Medulla oblongata (tissue), 1 donor: ENCODE measurements at regions not wholly inside any gene's neighbourhood (a gene's known extent, or its start where the extent isn't known, plus 50 kb on each side); places are given as distances from the start of the nearest gene placed in this dataset.
"Not testable (repeated sequence)": the region's sequence is repeated elsewhere in the genome, so short reads cannot be mapped to it uniquely, and the experiment has no call there.

Source experiments
- DNase-seq: peaks from one replicate; pipeline ENCODE4 v3.0.0-alpha.2; 2015; ENCODE audit errors: extremely low spot score

DNA sequence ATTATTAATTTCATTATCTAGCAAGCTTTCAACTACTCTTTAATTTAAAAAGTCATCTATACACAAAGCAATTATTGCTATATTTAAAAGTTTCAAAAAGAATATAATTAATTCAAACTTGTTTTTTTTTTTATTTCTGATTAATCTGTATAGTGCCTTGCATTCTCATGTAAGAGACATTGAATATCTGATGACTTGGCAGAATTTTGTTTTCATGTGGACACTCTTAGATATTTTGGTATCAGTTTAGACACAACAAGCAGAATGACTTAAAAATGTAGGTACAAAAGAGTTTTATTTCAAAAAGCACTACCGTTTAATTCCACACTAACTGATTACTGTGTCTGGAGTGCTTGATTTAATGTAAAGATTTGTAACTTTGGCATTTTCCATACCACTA lies 1129.6 kb downstream of the PDHA2 start:
- DNase-seq, result no peak

DNA sequence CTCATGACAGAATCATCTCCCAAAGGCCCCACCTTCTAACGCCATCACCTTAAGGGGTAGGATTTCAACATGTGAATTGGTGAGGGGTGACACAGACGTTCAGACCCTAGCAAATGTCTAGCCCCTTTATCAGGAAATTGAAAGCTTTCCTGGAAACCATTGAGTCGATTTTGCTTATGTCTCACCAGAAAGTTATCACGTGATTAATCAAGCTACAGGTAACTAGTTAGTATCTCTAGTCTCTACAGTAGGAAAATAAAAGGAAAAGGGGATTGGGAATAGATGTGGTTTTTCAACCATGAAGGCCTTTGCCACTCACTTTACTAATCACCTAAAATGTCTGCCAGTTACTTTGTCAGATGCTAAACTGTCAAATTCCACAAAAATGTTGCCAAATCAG lies 1133.0 kb downstream of the PDHA2 start:
- no peak for DNase-seq

DNA sequence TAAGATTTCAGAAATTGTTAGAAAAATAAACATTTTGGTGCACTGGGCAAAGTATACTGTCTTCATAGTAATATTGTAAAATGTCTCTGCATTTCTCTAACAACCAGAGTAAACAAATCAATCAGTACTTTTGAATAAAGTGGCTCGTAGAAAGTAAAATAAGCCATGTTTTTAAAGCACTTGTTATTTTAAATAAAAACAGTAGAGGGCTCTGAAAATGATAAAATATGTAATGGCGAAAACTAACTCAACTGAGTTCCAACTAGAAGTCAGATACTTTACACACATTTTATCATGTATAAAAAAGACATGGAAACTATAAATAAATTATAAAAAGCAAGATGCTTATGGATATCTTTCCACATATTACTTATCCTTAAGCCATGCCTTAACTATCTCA lies 1134.4 kb downstream of the PDHA2 start:
- no peak for DNase-seq

DNA sequence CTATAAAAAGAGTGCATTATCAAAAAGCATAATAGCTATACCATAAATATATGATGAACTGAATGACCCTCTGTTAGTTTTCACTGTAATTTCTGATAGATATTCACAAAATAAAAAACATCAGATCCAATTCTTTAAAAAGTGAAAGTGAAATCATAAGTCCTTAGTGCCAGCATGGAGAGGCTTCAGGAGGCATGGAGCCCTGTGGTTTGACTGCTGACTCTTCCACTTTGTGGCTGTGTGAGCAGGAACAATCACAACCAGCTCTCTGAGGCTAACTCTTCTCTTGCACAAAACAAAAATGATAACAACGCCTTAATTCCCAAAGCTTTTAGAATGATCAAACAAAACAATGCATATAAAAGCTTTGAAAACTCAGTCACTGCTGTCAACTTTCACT lies 1143.9 kb downstream of the PDHA2 start:
- no peak for DNase-seq

DNA sequence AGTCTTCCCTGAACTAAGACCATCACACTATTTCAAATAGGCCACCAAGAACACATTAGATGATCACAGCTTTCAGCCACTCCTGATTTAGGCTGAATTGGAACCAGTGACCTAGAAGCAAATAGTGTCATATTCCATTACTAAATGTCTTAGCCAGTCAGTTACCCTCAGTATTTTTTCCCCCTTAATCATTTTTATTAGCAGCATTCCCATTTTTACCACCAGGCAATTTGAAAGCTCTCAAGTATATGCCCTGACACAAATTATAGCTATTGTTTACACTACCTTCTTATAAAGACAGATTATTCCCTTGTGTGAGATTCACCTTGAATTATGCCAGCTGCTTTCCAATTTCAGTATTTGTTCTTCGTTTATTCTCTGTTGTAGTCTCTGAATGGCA lies 1146.9 kb downstream of the PDHA2 start:
- DNase-seq, result no peak

DNA sequence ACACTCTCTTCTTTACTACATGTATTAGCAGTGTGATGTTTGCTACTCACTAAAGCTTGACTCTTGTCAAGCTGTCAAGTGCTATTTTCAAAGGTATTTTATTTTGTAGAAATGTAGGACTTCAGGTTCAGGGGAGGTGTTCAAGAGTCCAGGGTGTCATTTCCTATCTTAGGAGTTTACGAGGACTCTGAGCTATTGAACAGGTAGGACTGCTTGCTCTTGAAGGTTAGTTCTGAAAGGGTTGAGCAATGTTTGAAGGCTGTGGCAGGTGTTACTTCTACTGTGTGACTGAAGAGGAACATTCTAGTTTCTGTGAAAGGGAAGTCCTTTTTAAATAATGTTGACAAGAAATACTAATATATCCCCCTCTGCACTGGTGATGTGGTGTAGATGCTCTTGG lies 1151.2 kb downstream of the PDHA2 start:
- DNase-seq, result no peak

DNA sequence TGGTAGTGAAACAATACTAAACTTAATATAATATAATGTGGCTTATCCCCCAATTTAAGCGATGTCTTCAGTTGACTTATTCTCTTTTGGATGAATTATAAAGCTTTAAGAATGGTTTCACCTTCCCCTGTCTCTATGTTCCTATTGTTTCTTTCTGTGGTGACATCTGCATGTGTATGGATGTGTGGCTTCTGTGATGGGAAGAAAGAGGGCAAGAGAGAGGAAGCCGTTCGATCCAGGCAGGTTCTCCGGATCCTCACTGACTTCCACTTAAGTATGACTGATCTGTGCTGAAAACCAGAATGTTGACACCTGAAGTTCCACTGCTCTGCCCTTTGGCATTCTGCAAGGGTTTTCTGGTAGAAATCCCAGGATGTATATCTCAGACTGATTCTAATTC lies 1150.8 kb downstream of the STPG2 start:
- DNase-seq, result no peak

DNA sequence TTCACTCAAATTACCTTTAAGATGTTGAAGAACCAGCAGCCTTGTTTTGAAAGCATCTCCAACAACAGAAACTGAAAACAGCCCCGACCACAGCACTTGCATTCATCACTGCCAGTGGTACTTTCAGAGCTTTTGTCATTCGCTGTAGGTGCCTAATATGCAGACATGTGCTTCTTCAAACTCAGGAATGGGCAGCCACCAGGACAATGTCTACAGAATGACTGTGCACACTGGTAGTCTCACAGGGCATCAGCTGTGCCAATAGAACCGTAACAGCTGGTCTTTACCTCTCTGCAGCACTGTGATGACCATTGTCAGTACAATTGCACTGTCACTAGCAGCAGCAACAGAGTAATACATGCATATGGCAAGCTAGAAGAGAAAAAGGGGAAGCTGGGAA lies 1149.7 kb downstream of the STPG2 start:
- no peak for DNase-seq

DNA sequence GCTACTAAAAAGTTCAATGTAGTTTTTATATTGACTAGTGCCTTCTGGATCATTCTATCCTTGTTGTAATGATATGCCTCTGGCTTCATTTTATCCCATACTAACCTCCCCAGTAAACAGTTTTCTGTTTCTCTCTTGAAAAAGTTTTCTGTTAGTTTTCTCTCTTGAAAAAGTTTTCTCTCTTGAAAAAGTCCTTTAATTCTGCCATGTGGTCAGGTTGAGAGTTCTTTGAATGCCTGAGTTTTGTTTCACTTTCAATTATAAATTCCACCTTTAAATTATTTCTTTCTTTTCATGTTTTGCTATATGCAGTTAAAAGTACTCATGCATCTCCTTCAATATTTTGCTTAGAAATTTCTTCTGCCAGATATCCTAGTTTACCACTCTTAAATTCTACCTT lies 1139.6 kb downstream of the STPG2 start:
- DNase-seq, result no peak

DNA sequence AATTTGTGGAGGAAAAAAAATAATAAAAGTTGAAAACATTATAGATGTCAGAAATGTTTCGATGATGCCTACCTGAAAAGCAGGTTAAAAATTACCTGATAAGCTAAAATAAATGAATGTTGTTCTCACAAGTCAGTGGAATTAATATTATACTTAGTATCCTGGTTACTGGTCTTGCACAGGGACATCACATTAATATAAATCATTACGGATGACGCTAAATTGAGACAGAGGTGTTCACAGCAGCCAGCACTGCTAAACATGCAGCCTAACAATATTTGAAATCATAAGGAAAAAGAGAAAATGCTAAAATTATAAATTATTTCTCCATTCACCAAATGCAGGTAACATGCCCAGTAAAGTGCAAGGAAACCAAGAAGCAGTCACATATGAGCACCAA lies 1130.0 kb downstream of the STPG2 start:
- no peak for DNase-seq

DNA sequence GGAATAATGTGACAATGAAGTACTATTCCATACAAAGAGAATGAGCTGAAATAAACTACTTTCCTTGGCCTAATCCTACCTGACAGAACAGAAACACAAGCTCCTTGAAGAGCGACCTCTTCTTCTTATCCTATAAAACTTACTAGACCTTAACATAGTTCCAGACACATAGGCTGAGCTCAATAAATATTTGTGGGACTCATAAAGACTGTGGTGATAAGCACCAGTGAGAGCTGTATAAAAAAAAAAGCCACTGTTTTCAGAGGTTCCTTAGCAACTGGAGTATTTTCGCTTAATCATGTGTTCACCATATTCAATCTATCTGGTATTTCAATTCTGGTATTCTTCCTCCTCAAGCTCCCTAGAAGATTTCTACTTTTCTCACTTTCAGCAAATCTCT lies 1129.6 kb downstream of the STPG2 start:
- DNase-seq, result no peak

DNA sequence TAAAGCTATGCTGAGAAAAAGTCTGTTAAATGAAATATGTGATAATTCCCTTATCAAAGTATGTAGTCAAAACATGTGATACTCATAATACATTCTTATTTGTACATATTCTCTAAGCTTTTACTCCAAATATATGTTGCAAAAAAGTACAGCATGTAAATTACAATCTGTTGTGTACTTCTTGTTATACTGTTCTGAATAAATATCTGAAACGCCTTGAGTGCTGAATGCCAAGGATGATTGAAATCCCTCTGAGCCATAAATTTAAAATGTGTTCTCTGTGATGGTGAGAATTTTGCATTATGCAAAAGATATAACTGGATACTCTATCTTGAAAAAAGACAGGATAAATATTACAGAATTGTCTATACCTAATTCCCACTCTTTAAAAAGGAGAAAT lies 1128.0 kb downstream of the STPG2 start:
- DNase-seq, result no peak

DNA sequence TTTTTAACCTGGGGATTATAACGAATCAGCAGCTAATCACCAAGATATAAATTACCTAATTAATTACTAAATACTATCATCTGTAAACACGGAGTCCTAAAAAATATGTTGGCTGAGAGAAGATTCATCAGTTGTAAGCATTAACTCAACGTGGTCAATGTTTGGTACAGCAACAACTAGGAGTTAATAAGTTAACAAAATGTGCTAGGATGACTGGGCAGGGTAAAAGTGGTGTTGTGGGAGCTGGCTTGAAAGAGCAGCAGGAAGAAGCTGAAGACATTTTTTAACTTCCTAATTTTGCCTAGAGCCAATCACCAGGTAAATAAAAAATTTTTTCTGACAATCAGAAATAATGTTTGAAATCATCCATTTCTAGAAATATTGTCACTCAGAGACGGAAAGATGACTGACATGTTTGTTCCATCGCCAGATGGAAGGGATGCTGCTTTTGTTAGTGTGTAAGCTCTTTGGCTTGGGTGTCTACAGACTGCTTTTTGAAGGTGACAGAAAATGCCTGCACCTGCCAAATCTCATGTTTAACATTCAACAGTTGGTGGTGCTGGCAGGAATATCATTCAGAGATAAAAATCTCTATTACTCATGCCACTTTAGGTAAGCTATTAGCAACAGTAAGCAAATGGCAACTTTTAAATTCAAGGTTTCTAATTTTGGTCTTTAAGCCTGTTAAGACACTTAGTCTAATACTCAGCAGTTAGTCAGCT lies 1126.9 kb downstream of the STPG2 start:
- DNase-seq, result no peak

DNA sequence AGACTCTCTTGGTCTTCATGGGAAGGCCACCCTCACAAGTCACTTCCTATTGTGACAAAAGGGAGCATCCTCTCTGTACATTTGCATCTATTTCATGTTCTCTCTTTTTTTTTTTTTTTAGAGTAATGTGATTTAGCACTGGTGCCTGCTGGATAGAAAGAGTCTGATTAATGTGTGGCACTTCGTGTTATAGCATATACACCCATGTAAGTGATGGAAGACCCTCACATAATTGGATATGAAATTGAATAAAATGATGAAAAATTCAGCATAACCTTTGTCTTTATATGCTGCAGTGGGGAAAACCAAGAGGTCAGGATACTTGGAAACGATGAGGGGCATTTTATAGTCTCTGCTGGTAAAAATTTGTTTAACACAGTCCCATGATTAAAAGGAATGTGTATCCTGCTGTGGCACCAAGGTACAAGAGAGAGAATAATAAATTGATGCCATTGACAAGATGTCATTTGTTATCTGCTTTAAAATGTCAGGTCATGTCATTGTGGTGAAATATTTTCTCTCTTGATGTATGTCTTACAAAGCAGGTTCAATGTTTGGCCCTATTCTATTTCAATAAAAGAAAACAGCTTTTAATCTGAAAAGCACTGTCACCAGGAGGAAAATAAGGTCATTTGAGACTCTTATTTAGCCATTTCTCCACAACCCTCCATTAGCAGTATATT lies 1115.4 kb downstream of the STPG2 start:
- no peak for DNase-seq

DNA sequence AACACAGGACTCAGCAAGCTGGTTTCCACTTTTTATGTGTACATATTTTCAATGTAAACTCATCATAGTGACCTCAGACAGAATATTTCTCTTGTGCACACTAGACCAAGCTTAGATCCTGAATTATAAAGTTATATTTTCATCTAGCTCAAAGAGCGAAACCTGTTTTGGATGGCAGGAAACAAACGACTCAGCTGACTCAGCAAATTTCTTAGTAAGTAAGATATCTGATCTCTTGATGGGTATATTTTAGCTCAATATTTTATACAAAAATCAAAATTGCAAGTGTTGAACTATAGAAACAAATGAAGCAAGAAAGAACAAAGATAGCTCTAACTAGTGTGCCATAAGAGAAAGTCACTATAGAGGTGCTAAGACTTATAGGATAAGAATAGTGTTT lies 1114.5 kb downstream of the STPG2 start:
- no peak for DNase-seq

DNA sequence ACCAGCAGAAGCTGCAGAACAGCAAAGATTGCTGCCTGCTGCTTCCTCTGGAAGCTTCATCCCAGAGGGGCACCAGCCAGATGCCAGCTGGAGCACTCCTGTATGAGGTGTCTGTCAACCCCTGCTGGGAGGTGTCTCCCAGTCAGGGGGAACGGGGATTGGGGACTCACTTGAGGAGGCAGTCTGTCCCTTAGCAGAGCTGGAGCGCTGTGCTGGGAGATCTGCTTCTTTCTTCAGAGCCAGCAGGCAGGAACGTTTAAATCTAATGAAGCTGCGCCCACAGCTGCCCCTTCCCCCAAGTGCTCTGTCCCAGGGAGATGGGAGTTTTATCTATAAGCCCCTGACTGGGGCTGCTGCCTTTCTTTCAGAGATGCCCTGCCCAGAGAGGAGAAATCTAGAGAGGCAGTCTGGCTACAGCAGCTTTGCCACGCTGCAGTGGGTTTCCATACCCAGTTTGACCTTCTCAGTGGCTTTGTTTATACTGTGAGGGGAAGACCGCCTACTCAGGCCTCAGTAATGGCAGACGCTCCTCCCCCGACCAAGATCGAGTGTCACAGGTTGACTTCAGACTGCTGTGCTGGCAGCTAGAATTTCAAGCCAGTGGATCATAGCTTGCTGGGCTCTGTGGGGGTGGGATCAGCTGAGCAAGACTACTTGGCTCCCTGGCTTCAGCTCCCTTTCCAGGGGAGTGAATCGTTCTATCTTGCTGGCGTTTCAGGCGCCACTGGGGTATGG lies 1105.7 kb downstream of the STPG2 start:
- DNase-seq, result not testable (repeated sequence)

DNA sequence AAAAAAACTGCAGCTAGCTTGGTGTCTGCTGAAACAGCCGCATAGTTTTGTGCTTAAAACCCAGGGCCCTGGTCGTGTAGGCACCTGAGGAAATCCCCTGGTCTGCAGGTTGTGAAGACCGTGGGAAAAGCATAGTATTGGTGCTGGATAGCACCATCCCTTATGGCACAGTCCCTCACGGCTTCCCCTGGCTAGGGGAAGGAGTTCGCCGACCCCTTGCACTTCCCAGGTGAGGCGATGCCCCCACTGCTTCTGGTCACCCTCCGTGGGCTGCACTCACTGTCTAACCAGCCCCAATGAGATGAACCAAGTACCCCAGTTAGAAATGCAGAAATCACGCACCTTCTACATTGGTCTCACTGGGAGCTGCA lies 1105.1 kb downstream of the STPG2 start:
- DNase-seq, result no peak

DNA sequence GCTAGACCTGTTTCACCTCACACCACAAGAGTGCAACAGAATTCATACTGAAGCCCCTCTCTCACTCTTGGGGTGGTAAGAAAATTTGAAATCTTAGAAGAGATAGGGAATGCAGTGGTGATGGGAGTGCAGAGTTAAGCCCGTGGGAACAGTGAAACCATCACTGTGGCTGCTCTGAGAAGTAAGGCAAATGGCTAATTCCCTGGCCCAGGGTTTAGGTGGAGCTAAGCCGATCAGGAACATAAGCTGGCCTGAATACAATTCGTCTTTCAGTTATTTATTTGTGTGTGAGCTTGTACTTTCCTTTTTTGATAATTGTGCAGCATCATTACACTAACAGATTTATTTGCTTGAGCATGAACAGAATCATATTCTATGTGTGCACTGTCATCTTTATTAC lies 1070.6 kb downstream of the STPG2 start:
- DNase-seq, result no peak

DNA sequence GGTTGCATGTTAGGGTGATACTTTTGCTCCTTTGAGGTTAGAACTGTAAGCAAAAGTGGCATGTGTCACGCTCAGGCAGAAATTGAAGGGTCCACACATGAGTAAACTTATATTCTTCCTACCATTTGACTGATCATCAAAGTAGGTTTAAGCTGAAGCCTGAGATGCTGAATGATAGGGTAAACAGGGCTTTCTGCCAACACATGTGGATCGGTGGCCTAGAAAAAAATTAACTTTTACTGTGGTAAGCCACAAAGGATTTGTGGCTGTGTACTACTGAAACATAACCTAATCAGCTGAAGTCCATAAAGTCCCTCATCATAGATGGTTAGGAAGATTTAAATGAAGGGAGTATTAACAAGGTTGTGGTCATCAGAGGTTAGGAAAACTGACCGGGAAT lies 1070.1 kb downstream of the STPG2 start:
- DNase-seq, result no peak

DNA sequence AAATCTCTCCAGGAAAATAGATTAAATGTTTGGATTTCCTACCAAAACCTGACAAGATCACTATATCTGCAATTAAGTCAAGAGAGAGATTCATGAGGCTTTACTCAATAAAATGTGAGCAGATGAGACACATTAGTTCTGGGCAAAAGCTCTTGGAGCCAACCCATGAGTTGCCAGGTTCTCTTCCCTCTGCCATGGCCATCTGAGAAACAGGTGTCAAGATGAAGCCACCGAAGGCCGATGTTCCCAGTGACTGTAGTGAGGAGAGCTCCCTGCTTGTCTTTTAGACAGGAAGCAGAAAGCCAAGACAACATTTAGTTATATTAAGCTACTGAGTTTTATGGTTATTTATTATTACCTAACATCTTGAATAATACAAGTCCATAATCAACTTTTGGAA lies 1068.7 kb downstream of the STPG2 start:
- no peak for DNase-seq

DNA sequence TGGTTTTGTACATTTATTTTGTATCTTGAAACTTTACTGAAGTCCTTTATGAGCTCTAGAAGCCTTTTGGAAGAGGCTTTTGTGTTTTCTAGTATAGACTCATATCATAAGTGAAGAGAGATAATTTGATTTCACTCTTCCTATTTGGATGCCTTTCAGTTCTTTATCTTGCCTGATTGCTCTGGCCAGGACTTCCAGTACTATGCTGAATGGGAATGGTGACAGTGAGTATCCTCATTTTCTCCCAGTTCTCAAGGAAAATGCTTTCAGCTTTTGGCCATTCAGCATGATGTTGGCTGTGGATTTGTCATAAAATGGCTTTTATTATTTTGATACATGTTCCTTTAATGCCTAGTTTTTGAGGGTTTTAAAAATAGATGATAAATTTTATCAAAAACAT lies 1061.3 kb downstream of the STPG2 start:
- DNase-seq, result no peak

DNA sequence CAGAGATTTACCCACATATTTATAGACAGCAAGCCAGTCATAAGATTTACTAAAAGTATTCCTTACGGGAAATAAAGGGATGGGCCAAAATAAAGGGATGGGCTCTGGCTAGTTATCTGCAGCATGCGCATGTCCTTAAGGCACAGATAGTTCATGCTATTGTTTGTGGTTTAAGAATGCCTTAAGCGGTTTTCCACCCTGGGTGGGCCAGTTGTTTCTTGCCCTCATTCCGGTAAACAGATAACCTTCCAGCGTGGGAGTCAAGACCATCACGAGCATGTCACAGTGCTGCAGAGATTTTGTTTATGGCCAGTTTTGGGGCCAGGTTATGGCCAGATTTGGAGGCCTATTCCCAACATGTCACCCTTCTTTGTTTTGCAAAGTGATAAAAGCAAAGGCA lies 1046.2 kb downstream of the STPG2 start:
- DNase-seq, result not testable (repeated sequence)

DNA sequence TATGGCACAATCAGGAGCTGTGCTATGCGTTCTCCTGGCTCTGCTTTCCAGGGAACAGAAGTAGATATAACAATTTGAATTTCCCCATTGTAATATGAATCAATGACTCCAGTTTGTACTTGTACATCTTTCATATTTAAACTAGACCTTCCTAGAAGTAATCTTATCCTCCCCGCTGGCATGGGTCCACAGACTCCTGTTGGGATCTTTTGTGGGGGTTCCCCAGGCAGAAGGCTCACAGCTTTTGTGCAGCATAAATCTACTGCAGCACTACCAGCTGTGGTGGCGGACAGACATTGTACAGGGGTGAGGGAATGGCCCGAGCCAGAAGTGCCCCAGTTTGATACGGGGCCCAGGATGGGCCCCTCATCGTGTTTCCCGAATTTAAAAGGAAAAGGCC lies 1042.1 kb downstream of the STPG2 start:
- not testable (repeated sequence) for DNase-seq
